ENCODE measurements at regions not wholly inside any gene's neighbourhood (a gene's known extent, or its start where the extent isn't known, plus 50 kb on each side); places are given as distances from the start of the nearest gene placed in this dataset.

DNA sequence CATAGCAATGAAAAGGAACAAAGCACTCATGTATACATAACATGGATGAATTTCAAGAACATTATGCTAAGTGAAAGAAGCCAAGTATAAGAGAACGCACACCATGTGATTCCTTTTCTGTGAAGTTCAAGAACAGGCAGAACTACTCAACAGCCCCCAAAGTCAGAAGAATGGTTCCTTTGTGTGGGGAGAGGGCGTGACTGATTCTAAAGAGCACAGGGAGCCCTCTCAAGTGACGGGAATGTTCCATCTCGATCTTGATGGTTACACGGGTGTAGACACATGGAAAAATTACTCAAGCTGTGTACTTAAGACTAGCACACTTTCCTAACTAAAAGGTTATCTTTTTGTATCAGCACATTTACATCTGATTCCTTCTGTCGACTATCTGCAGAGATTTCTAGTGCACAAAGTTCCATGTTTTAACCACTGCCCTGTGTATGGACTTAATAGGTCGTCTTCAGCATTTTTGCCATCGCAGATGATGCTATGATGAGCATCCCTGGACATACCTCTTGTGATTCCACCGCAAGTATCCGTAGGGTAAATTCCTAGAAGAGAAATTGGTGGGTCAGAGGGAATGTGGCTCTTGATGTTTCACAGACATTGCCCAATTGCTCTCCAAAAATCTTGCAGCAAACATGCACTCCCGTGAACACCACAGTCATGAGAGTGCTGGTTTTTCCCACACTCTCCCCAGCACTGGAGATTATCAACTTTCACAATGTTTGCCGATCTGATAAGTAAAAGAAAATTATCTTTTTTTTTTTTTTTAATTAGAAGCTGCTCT, 279.3 kb downstream of the BMP7 start:
- in situ Hi-C loops (cut with MboI; ENCODE audit: low sequenced_read_pairs), result no loop called here

DNA sequence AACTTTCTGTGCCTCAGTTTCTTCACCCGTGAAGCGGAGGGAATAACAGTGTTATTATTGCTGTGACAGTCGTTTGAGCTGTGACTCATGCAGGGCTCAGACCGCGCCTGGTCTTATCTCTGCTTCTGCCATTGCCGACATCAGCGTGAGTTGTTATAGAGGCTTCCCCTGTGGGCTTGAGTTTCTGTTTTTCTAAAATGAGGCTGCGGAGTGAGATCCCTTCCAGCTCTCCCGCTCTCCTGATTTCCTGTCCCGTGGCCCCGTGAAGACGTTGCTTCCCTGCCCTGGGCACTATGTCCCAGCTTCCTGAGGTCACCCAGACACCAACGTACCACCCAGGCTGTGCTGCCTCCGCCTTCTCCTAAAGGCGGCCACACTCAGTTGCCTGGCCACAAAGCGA, 278.5 kb downstream of the BMP7 start:
- in situ Hi-C loops (cut with MboI; ENCODE audit: low sequenced_read_pairs), result no loop called here

DNA sequence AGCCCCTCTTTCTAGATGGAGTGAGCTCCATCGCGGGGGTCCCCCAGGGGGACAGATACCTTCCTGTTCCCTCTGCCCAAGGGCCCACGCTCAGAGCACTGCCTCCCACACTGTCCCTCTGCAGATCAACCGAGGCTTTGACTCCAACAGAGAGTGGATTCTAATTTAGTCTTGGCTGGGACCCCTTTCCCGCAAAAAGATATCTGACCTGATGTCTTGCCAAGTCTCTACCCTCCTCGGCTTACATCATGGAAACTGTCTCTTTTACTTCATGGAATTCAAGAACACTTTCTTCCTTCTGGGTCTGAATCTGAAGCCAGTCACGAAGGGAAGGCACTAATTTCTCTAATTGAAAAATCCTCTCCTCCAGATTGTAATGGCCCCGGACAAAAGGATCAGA, 278.0 kb downstream of the BMP7 start:
- in situ Hi-C loops (cut with MboI; ENCODE audit: low sequenced_read_pairs), result no loop called here

DNA sequence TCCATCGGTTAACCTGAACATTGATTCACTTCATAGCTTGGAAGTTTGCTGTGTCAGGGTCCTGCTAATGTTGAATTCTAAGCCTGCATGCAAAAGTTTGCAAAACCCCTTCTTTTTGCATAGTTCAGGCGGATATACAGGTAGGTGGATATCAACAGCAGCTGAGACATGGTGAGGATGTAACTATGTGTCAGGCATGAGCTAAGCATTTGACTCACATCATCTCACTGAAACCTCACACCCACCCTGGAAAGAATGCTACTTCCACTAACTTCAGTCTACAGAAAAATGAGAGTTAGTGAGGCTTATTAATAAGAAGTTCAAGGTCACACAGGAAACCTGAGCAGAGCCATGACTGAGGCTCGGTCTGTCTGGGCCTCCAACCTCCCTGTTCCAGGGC, 276.9 kb downstream of the BMP7 start:
- in situ Hi-C loops (cut with MboI; ENCODE audit: low sequenced_read_pairs), result no loop called here

GRCh38 chr20:56993020-56993559, 273.4 kb downstream of the BMP7 start:
- in situ Hi-C loops (cut with MboI; ENCODE audit: low sequenced_read_pairs), result no loop called here

DNA sequence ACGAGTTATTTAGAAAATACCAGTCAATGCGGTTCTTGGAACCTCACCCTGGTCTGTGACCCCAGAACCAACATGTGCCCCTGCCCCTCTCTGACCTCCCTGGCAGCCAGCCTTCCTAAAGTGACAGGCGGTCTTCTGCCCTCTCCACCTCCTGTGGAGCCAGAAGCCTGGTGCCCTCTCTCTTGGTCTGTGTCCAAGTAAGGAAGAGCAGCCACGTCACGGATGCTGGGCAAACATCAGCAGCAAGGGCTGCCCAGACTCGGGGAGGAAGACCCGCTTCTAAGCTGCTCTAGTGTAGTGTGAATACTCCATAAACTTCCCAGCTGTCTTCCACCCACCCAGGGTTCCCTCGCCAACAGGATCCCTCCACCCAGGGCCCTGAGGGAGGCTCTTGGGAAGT, 272.4 kb downstream of the BMP7 start:
- in situ Hi-C loops (cut with MboI; ENCODE audit: low sequenced_read_pairs), result no loop called here

- in situ Hi-C loops (cut with MboI; ENCODE audit: low sequenced_read_pairs), result no loop called here
Measured at GRCh38 chr20:56995149-56995548, 271.3 kb downstream of the BMP7 start.

GRCh38 chr20:56995635-56996075, 270.8 kb downstream of the BMP7 start:
- in situ Hi-C loops (cut with MboI; ENCODE audit: low sequenced_read_pairs), result no loop called here

GRCh38 chr20:56996533-56996932, 269.9 kb downstream of the BMP7 start:
- in situ Hi-C loops (cut with MboI; ENCODE audit: low sequenced_read_pairs), result no loop called here

DNA sequence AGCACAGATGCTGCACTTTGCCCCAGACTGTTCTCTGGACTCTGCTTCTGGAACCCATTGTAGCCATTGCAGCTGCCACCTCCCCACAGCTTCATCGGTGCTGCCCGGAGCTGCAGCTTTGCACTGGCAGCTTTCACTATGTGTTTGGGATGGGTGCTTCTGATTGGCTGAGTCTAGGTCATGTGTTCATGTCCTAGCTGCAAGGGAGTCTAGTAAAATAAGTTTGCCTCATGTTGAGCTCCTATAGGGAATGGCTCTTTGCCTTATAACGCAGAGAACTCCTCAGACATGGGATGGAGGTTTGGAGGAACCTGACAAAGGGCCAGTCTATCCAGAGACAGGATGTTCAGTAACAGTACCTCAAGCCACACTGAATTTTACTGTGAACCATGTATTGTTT, 268.0 kb downstream of the BMP7 start:
- in situ Hi-C loops (cut with MboI; ENCODE audit: low sequenced_read_pairs), result no loop called here

GRCh38 chr20:57000441-57000968, 265.9 kb downstream of the BMP7 start:
- in situ Hi-C loops (cut with MboI; ENCODE audit: low sequenced_read_pairs), result no loop called here

GRCh38 chr20:57001126-57001767, 265.2 kb downstream of the BMP7 start:
- in situ Hi-C loops (cut with MboI; ENCODE audit: low sequenced_read_pairs), result no loop called here

- in situ Hi-C loops (cut with MboI; ENCODE audit: low sequenced_read_pairs), result no loop called here
Measured at GRCh38 chr20:57002066-57002570, 264.3 kb downstream of the BMP7 start.

DNA sequence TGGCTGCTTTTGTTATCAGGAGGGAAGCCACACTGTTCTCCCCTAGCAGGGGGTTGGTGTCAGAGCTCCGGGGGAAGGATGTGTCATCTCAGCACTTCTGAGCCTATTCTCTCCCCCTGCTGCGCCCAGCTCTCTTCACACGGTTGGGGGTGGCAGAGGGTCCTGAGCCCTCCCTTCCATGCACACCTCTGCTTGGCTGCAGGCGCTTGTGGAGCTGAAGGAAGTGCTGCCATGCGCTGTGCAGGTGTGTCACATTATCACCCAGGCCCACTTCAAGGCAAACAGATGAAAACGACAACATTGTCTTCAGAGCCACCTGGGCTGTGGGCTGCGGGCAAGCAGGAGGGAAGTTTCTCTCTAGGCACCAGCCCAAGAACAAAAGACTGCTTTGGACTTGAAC, 263.4 kb downstream of the BMP7 start:
- in situ Hi-C loops (cut with MboI; ENCODE audit: low sequenced_read_pairs), result no loop called here

- in situ Hi-C loops (cut with MboI; ENCODE audit: low sequenced_read_pairs), result no loop called here
Measured at GRCh38 chr20:57004416-57004815, 262.0 kb downstream of the BMP7 start.

GRCh38 chr20:57004951-57005933, 261.2 kb downstream of the BMP7 start:
- in situ Hi-C loops (cut with MboI; ENCODE audit: low sequenced_read_pairs), result no loop called here

DNA sequence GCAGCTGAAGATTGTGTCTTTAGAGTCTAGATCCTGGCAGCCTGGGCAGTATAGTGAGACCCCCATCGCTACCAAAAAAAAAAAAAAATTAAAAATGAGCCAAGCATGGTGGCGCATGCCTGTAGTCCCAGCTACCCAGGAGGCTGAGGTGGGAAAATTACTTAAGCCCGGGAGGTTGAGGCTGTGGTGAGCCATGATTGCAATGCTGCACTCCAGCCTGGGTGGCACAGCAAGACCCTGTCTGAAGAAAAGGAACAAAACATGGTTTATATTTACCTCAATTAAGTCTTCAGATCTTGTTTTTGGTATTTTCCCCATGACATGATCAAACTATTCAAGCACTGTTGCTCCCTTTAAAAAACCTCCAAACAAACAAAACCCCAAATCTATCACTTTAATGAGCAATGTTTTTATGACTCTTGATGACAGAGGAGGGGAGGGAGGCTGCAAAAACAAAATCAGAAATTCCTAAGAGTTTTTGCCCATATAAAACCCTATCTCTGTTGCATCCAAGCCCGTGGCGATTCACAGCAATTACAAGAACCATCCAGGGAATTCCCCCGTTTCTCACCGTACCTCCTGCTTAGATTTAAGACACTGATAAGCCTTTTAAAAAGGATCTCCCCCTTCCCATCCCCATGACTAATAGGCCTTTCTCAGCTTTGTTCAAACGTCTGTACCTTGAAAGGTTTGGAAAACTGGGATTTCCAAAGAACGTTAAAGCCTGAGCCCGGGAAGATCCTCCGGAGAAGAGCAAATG, 259.9 kb downstream of the BMP7 start:
- in situ Hi-C loops (cut with MboI; ENCODE audit: low sequenced_read_pairs), result no loop called here

DNA sequence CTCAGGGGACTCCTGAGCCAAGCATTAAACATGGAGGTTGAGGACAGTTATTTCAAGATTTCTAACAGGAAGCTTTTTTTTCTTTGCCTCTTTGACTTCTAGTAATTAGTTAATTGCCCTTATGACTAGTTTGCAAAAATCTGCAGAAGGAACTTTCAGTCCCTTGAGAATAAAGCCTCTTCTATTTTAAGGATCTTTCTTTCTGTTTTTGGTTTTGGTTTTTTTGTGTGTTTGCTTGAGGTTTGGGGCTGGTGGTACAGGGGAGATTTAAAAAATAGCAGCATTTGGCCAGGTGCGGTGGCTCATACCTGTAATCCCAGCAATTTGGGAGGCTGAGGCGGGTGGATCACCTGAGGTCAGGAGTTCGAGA, 259.3 kb downstream of the BMP7 start:
- in situ Hi-C loops (cut with MboI; ENCODE audit: low sequenced_read_pairs), result no loop called here

DNA sequence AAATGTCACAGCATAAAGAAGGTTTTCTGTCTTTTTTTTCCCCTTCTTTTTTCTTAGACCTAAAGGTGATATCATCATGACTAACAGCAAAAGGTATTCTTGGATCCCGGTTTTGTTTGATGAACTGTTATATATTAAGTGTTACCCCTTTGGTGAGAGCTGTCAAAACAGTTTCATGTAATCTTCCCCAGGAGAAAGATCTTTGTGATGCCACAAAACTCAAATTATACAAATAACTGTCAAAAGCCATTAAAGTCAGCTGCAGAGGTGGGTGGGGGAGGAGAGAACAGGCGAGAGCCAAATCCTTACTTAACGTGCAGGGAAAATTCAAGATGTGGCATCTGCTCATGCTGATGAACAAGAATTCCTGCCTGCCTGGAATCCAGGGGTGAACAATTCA, 258.2 kb downstream of the BMP7 start:
- in situ Hi-C loops (cut with MboI; ENCODE audit: low sequenced_read_pairs), result no loop called here

DNA sequence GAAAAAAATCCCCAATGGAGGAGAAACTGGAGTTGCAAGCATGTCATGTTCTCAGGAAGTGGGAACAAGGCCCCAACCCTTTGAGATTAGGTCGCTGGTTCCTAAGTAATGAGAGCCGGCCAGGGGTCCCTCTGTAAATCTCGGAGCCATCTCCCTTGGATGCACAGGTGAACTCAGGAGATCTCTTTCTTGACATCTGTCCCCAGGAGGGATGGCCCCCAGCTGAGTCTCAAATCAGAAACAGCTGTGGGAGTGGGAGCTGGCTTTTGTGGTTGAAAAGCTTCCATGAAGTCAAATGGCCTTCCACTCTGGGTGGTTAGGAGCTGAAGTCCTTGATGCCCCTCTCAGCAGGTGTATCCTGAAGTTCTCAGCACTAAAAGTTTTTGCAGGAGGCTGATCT, 257.1 kb downstream of the BMP7 start:
- in situ Hi-C loops (cut with MboI; ENCODE audit: low sequenced_read_pairs), result no loop called here
